ENCODE measurements at regions not wholly inside any gene's neighbourhood (a gene's known extent, or its start where the extent isn't known, plus 50 kb on each side); places are given as distances from the start of the nearest gene placed in this dataset.

DNA sequence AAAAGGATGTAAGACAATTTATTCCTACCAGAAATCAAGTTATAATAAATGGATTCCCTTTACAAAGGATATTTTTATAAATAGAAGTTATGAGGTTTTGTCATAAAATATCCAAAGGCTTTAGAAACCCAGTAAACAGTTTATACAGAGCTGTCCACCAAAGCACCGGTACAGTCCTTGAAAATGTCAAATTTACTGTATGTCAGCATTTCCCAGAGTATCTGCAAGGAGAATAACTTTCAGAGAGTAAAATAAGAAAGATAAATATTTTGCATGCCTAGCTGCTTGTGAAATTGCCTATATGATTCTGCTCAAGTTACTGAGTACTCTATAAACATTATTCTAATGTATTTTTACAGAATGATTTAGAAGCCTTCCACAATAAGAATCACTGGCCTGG lies 923.3 kb upstream of the DDX18 start:
- Histone ChIP-seq H3K27ac (ENCODE audit: low read length) (no peak overlapping the region), H3K27me3 (ENCODE audit: control insufficient read depth, insufficient read depth, low read length) (no peaks in the 10 kb centered on the region), H3K4me3 (ENCODE audit: low read length) (no peak overlapping the region), H3K9me3 (ENCODE audit: control insufficient read depth, low read depth, low read length) (peaks cover 9% of the 10 kb centered on the region), H3K36me3 (ENCODE audit: control insufficient read depth, insufficient read depth, low read length) (no peaks in the 10 kb centered on the region), H3K4me1 (ENCODE audit: control insufficient read depth, insufficient read depth, low read length) (no peaks in the 10 kb centered on the region)
- no CpG with 5 or more reads among the region's 1 CpG for WGBS (ENCODE audit: insufficient coverage, low lambda C conversion rate)
- no peak for DNase-seq

DNA sequence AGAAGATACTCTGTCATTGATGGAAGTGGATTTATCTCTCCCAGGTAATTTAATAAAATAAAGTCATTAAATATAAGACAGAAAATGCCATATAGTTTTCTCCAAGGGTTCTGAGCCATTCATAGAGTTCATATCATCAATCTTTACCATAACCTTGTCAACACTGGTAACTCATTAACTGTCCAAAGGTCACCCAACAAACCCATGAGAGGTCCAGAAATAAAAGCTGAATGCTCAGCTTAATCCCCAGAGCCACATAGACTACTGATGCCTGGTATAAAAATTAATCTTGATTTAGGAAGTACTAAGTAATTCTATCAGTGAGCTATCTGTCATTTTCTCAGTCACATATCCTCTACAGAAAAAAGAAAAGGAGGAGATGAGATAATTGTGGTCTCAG lies 903.0 kb upstream of the DDX18 start:
- DNase-seq: peak; percentile 3 to 18
- Histone ChIP-seq H3K27ac (ENCODE audit: low read length) (no peak overlapping the region), H3K4me3 (ENCODE audit: low read length) (no peak overlapping the region), H3K36me3 (ENCODE audit: control insufficient read depth, insufficient read depth, low read length) (no peaks in the 10 kb centered on the region), H3K9me3 (ENCODE audit: control insufficient read depth, low read depth, low read length) (no peaks in the 10 kb centered on the region), H3K27me3 (ENCODE audit: control insufficient read depth, insufficient read depth, low read length) (no peaks in the 10 kb centered on the region), H3K4me1 (ENCODE audit: control insufficient read depth, insufficient read depth, low read length) (no peaks in the 10 kb centered on the region)

DNA sequence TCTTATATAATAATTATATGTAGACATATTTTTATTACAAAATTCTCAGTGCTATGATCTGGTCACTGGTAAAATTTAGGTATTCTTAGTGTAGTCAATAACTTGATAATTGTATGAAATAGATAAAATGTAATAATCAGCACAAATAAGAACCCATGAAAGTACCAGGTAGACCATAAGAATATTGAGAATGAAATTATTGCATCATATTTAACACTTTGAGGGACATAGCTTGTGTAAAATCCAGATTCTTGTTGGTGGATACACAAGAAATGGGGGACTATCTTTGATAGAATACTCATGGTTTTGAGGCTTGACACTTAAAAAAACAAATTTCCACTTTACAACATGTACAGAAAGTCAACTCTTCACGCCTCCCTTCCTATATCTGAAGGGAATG lies 898.8 kb upstream of the DDX18 start:
- Histone ChIP-seq H3K4me3 (ENCODE audit: low read length) (no peak overlapping the region), H3K27me3 (ENCODE audit: control insufficient read depth, insufficient read depth, low read length) (no peaks in the 10 kb centered on the region), H3K9me3 (ENCODE audit: control insufficient read depth, low read depth, low read length) (no peaks in the 10 kb centered on the region), H3K36me3 (ENCODE audit: control insufficient read depth, insufficient read depth, low read length) (no peaks in the 10 kb centered on the region), H3K27ac (ENCODE audit: low read length) (no peak overlapping the region), H3K4me1 (ENCODE audit: control insufficient read depth, insufficient read depth, low read length) (no peaks in the 10 kb centered on the region)
- DNase-seq: no peak
- WGBS (ENCODE audit: insufficient coverage, low lambda C conversion rate): 80% methylated on average over 1 of the region's 1 CpG

DNA sequence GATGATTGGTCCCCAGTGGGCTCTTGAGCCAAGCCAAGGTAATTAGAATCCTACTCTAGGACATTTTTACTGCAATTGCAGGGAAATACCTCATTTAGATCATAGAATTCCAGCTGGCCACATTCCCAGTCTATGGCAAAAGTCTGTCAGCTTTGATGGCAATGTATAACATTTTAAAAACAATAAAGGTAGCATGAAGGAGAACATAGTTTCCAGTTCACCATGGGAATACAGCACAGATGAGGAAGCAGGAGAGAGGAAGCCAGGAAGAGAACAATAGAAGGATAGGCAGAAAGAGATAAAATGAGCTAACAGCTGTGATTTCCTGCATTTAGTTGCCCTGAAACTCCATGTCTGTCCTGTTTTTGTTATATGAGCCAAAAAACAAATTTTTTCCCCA lies 897.3 kb upstream of the DDX18 start:
- no peaks in the 10 kb centered on the region for H3K27me3 ChIP-seq (ENCODE audit: control insufficient read depth, insufficient read depth, low read length)
- DNase-seq: no peak
- no peaks in the 10 kb centered on the region for H3K36me3 ChIP-seq (ENCODE audit: control insufficient read depth, insufficient read depth, low read length)
- no peak overlapping the region for H3K27ac ChIP-seq (ENCODE audit: low read length)
- H3K9me3 ChIP-seq (ENCODE audit: control insufficient read depth, low read depth, low read length): no peaks in the 10 kb centered on the region
- H3K4me3 ChIP-seq (ENCODE audit: low read length): no peak overlapping the region
- no peaks in the 10 kb centered on the region for H3K4me1 ChIP-seq (ENCODE audit: control insufficient read depth, insufficient read depth, low read length)

DNA sequence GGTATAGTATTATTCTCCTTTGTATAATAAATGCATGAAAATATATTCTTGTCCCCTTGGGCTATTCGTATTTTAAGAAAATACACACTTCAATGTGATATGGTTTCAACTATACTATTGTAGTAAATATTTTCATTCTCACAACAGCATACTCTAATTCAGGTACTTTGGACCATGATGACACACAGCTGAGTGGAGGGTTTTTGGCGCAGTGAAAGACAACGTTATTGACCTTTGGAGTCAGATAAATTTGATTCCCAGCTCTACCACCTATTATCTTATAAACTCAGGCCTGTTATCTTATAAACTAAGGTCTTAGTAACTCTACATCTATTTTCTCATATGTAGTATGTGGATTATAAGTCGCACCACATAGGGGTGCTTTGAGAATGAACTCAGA lies 895.9 kb upstream of the DDX18 start:
- DNase-seq: no peak
- Histone ChIP-seq H3K27me3 (ENCODE audit: control insufficient read depth, insufficient read depth, low read length) (no peaks in the 10 kb centered on the region), H3K9me3 (ENCODE audit: control insufficient read depth, low read depth, low read length) (no peaks in the 10 kb centered on the region), H3K4me1 (ENCODE audit: control insufficient read depth, insufficient read depth, low read length) (no peaks in the 10 kb centered on the region), H3K27ac (ENCODE audit: low read length) (no peak overlapping the region), H3K4me3 (ENCODE audit: low read length) (no peak overlapping the region), H3K36me3 (ENCODE audit: control insufficient read depth, insufficient read depth, low read length) (no peaks in the 10 kb centered on the region)
- no CpG with 5 or more reads among the region's 4 CpGs for WGBS (ENCODE audit: insufficient coverage, low lambda C conversion rate)

DNA sequence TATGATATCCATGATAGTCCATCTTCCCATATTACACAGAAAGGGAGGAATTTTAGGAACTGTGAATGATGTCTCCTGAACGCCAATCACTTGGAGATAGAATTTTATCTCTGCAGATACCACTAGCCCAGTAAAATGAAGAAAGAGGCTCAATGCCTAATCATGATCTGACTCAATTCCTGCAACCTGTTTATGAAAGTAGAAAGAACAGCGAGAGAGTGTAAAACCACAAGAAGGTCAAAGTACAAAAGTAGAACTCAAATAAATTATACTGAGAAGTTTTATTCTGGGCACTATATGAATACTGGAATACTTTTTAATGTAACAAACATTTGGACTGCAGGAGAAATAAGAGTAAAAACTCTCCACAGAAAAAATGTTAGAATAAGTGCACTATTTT lies 892.1 kb upstream of the DDX18 start:
- Histone ChIP-seq H3K9me3 (ENCODE audit: control insufficient read depth, low read depth, low read length) (no peaks in the 10 kb centered on the region), H3K4me1 (ENCODE audit: control insufficient read depth, insufficient read depth, low read length) (no peaks in the 10 kb centered on the region), H3K27ac (ENCODE audit: low read length) (no peak overlapping the region), H3K36me3 (ENCODE audit: control insufficient read depth, insufficient read depth, low read length) (no peaks in the 10 kb centered on the region), H3K27me3 (ENCODE audit: control insufficient read depth, insufficient read depth, low read length) (no peaks in the 10 kb centered on the region), H3K4me3 (ENCODE audit: low read length) (no peak overlapping the region)
- 44% methylated on average over 1 of the region's 2 CpGs for WGBS (ENCODE audit: insufficient coverage, low lambda C conversion rate)
- DNase-seq: no peak

DNA sequence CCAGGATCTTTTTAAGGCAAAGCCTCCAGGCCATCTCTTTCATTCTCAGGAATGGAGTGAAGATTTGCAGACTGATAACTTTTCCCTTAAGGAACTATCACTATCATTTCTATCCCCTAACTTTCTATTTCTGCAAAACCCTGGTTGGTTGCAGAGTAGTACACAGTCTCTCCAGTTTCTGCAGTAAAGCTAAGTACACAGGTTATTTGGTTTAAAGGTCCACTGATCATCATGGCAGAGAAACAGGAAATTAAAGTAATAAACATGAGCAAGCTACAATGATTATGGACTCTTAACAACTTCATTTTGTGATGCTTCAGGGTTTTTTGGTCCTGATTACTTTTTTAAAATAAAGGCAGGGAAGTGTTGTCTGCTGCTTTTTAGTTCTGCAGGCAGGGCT lies 890.0 kb upstream of the DDX18 start:
- H3K36me3 ChIP-seq (ENCODE audit: control insufficient read depth, insufficient read depth, low read length): no peaks in the 10 kb centered on the region
- no peaks in the 10 kb centered on the region for H3K27me3 ChIP-seq (ENCODE audit: control insufficient read depth, insufficient read depth, low read length)
- no peak overlapping the region for H3K4me3 ChIP-seq (ENCODE audit: low read length)
- no peaks in the 10 kb centered on the region for H3K4me1 ChIP-seq (ENCODE audit: control insufficient read depth, insufficient read depth, low read length)
- H3K9me3 ChIP-seq (ENCODE audit: control insufficient read depth, low read depth, low read length): no peaks in the 10 kb centered on the region
- DNase-seq: no peak
- no peak overlapping the region for H3K27ac ChIP-seq (ENCODE audit: low read length)

DNA sequence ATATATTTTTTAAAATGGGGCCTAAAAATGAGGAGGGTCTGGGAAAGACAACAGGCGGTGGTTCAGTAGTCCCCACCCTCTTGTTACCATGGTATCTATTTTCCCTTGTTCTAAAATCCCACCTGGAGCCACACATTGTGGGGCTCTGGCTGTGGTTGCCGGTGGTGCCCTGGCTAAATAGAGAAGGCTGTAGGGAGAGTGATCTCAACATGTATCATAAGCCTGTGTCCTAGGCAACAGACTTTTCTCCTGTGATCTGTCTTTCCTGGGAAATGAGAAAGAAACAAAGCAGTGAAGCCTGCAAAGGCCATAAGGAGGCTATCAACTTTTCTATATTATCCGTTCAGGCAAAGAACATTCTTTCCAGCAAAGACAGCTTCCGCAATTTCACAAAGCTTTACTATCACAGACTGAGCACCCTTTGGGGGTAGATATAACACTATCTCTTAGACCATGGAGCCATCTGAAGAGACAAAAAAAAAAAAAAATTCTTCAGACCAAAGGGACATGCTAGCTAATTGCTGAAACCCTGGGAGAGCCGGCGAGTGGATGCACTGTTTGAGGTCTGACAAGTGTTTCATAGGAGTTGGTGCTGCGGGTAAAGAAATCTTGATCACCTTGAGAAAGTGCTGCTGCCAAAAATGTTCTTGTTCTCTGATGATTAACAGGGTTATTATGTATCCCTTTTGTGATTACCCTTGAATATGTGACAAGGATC lies 879.2 kb upstream of the DDX18 start:
- Histone ChIP-seq H3K4me3 (ENCODE audit: low read length) (no peak overlapping the region), H3K27ac (ENCODE audit: low read length) (no peak overlapping the region), H3K36me3 (ENCODE audit: control insufficient read depth, insufficient read depth, low read length) (no peaks in the 10 kb centered on the region), H3K27me3 (ENCODE audit: control insufficient read depth, insufficient read depth, low read length) (no peaks in the 10 kb centered on the region), H3K9me3 (ENCODE audit: control insufficient read depth, low read depth, low read length) (no peaks in the 10 kb centered on the region), H3K4me1 (ENCODE audit: control insufficient read depth, insufficient read depth, low read length) (no peaks in the 10 kb centered on the region)
- WGBS (ENCODE audit: insufficient coverage, low lambda C conversion rate): no CpG with 5 or more reads among the region's 7 CpGs
- DNase-seq: no peak

DNA sequence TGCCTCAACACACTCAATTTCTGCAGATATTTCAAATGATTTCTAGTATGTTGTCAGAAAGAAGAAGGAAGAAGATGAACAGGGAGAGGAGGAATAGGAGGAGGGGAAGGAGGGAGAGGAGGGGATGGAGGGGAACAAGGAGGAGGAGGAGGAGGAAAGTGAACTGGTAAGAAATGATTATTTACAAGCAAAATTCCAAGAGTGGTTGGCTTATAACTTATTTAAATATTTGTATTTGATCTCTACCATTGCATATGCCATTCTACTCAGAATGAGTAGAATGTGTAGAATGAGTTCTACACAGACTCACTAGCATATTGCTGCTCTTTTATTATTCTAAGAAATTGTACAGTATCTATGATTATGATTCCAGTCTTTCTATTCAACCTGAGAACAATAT lies 866.2 kb upstream of the DDX18 start:
- Histone ChIP-seq H3K9me3 (ENCODE audit: control insufficient read depth, low read depth, low read length) (no peaks in the 10 kb centered on the region), H3K27me3 (ENCODE audit: control insufficient read depth, insufficient read depth, low read length) (no peaks in the 10 kb centered on the region), H3K27ac (ENCODE audit: low read length) (no peak overlapping the region), H3K4me3 (ENCODE audit: low read length) (no peak overlapping the region), H3K36me3 (ENCODE audit: control insufficient read depth, insufficient read depth, low read length) (no peaks in the 10 kb centered on the region), H3K4me1 (ENCODE audit: control insufficient read depth, insufficient read depth, low read length) (no peaks in the 10 kb centered on the region)
- no peak for DNase-seq

DNA sequence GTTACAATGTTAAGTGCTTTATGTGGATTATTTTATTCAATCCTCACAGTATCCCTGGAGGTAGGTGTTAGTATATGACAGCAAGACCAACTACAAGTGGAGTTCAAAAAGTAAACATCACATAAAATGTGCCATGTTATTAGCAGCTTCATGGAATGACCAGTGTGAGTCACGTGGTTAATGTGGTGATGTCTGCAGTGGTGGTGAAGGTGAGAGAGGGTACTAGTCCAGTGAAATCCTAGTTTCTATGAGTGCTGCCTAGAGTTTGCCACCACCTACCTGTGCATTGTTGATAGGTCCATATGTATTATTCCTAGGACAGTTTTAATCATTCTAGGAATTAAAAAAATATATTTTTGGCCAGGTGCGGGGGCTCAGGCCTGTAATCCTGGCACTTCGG lies 865.2 kb upstream of the DDX18 start:
- H3K4me3 ChIP-seq (ENCODE audit: low read length): no peak overlapping the region
- no peaks in the 10 kb centered on the region for H3K27me3 ChIP-seq (ENCODE audit: control insufficient read depth, insufficient read depth, low read length)
- H3K4me1 ChIP-seq (ENCODE audit: control insufficient read depth, insufficient read depth, low read length): no peaks in the 10 kb centered on the region
- H3K36me3 ChIP-seq (ENCODE audit: control insufficient read depth, insufficient read depth, low read length): no peaks in the 10 kb centered on the region
- no peaks in the 10 kb centered on the region for H3K9me3 ChIP-seq (ENCODE audit: control insufficient read depth, low read depth, low read length)
- no peak for DNase-seq
- no peak overlapping the region for H3K27ac ChIP-seq (ENCODE audit: low read length)
- no CpG with 5 or more reads among the region's 3 CpGs for WGBS (ENCODE audit: insufficient coverage, low lambda C conversion rate)

DNA sequence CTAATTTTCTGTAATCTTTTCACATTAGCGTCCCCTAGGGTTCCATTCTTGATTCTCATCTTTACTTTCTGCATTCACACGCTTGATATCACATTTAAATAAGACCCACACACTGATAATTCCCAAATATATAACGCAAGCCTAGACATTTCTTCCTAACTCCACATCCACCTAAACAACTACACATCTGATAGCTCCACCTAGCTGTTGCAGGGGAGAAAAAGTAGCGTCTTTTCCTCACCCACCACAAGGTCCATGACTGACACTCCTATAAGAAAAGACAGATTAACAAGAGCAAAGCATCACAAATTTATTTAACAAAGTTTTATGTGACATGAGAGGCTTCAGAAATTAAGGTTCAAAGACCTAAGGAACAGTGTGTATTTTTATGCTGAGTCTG lies 862.2 kb upstream of the DDX18 start:
- Histone ChIP-seq H3K4me3 (ENCODE audit: low read length) (no peak overlapping the region), H3K36me3 (ENCODE audit: control insufficient read depth, insufficient read depth, low read length) (no peaks in the 10 kb centered on the region), H3K27ac (ENCODE audit: low read length) (no peak overlapping the region), H3K9me3 (ENCODE audit: control insufficient read depth, low read depth, low read length) (no peaks in the 10 kb centered on the region), H3K27me3 (ENCODE audit: control insufficient read depth, insufficient read depth, low read length) (no peaks in the 10 kb centered on the region), H3K4me1 (ENCODE audit: control insufficient read depth, insufficient read depth, low read length) (no peaks in the 10 kb centered on the region)
- WGBS (ENCODE audit: insufficient coverage, low lambda C conversion rate): 77% methylated on average over 3 of the region's 4 CpGs
- no peak for DNase-seq

All from large intestine (tissue), 3 donors.